ENCODE measurements at regions not wholly inside any gene's neighbourhood (a gene's known extent, or its start where the extent isn't known, plus 50 kb on each side); places are given as distances from the start of the nearest gene placed in this dataset.
"Not testable (repeated sequence)": the region's sequence is repeated elsewhere in the genome, so short reads cannot be mapped to it uniquely, and the experiment has no call there.

DNA sequence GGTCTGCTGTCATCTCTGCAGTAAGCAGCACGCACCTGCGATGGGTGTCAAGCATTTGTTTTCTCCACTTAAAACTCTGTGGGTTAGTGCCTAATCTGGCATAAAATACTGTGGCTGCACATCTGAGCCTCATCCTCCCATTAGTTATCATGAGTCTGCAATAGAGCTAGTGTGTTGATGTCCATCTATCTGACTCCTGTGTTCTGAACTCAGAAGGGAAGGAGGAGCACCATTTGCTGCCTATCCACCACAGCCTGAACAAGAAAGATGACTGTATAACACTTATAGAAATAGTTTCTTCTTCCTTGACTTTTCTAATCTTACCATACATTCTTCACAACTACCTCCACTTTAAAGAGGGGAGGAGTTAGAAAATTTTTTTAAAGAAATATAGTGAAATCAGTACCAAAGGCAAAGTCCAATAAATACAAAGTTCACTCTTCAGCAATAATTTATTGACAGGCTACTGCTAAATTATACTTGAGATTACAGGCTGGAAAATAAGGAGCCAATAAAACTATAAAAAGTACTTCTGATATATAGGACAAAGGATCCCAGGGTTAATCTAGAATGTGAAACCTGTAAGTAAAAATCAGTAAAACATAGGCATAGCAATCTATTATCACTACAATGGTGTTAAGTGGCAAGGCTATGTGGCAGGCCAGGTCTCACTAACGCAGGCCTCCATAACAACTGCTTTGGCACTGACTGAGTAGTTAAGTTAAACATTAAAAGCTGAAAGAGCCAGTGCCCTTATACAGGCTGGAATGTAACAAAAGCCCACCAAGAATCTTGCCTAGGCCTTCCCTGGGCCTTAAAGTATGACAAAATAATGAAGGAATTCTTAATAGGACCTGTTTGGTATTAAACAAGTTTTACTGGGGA lies 70.2 kb downstream of the LGALS9C start:
- DNase-seq = not testable (repeated sequence)

DNA sequence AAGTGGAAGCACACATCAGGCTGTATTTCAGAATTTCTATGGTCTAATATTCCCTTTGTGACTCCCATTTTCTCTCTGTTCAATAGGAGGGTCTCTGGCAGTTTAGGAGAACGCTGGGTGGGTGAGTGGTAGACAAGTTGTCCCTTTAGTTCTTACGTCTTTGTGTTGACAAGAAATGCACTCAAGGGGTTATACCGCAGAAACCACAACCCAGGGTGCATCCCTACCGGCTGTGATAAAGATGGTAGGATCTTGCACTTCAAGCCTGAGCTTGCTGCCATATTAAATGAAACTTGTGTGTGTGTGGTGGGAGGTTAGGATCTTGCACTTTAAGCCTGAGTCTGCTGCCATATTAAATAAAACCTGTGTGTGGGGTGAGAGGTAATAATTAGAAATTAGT lies 80.5 kb downstream of the LGALS9C start:
- not testable (repeated sequence) for DNase-seq

DNA sequence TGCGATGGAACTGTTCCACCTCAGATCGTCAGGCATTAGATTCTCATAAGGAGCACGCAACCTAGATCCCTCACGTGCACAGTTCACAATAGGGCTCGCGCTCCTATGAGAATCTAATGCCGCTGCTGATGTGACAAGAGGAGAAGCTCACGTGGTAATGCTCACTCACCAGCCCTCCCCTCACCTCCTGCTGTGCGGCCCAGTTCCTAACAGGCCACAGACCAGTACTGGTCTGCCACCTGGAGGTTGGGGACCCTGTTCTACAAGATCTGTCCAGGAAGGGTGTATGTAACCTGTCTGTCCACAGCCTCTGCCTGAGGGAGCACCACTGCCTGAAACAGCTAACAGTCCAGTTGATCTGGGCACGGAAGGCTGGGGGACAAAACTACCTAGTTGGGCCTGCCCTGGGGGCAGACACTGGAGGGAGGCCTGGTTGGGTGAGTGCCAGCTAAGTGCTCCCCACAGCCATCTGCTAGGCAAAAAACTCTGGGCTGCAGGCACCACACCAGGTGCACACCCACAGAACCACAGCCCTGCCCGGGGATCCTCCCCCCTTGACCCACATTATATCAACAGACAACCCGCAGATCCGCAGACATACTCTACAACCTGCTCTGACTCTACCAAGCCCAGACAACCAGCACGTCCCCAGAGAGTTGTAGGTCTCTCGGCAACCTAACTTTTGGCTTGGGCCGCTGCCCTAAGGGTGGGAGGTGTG lies 80.7 kb downstream of the TBC1D28 start:
- not testable (repeated sequence) for DNase-seq

DNA sequence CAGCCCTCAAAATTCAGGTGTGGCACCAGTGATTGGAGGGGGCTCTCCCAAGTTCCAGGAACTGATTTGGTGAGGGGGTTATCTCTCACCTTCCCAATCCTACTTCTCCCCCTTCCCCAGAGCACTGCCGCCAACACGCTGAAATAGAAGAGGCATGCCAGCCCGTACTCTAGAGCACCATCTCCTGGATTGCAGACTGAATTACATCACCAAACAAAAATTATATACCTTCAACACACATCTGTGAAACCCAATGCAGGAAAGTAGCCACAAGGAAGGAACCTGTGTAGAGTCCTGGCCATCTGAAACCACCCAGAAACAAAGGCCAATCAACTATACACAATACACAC lies 80.1 kb downstream of the TBC1D28 start:
- peak in 1 of 2 experiments; percentile 3 for DNase-seq

DNA sequence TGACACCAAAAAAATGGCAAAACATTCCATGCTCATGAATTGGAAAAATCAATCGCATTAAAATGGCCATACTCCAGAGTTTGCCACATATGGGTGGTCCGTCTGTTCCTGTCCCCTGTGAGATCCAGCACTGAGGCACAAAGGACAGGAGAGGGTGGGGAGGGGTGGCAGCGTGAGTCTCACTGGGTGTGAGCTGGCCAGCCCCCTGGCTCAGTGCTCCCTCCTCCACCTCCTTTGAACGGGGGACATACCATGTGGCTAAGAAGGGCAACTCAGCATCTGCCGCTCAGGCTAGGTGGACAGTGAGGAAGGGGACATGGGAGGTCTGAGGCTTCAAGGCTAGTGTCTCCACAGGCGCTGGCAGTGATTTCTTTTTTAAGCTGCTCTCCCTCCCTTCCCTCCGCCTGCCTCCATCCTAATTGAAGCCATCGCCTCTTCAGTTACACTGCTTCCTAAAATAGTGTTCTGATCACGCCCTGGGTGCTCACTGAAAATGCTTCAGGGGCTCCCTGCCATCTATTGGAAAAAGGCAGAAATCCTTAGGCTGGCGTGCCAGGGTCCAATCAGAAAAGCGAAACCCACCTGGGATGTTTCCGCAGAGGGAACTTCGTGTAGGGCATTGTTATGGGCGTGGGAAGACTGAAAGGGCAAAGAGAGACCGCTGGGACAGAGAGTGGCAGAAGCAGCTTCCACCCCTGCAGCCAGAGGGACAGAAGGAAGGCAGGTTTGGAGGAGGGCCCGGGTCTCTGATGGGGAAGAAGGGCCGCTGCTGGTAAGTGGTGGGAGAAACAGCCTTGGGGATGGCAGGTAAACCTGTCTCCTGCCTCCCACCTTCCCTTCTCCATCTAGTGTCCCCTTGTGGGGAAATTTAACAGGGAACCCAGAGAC lies 75.8 kb downstream of the TBC1D28 start:
- not testable (repeated sequence) for DNase-seq

DNA sequence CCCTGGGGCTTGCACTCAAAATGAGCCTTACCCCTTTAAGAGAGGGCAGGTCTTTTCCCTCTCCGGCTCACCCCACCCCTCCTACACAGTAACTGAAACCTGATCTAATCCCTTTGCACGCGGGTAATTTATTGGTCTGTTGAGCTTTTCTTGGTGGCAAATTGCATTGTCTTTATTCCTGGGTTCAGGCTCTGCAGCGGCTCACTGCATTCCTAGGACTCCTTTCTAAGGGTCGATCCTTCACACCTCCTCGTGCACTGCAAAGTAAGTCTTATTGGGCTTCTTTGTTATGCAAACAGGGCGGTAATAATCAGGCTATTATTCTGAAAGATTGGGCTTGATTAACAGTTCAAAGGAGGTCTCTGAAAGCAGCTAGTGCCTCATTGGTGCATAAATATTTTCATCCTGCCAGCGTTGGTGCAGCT lies 74.7 kb downstream of the TBC1D28 start:
- peak in 1 of 2 experiments; percentile 20 for DNase-seq

DNA sequence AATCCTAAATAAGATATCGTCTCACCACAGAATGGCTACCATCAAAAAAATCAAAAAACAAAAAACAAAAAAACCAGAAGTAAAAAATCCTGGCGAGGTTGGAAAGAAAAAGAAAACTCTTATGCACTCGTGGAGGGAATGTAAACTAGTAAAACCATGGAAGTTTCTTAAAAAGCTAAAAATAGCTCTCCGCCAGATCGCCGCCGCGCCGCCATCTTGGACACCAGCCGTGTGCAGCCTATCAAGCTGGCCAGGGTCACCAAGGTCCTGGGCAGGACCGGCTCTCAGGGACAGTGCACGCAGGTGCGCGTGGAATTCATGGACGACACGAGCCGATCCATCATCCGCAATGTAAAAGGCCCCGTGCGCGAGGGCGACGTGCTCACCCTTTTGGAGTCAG lies 71.7 kb downstream of the TBC1D28 start:
- not testable (repeated sequence) for DNase-seq

DNA sequence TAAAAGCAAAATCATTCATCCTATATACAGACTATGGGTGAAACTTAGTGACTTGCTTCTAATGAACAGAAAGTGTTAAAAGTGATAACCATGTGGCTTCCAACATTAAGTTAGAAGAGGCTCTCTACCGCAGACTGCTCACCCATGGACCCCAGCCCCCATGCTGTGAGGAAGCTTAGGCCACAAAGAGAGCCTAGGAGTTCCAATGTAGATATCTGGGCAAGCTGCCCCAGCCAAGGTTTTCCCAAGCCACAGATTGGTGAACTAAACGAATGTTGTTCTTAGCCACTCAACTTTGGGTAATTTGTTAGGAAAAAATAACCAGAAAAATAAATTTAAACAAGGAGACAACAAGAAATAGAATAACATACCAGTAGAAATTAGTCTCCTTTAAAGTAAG lies 70.1 kb downstream of the TBC1D28 start:
- not testable (repeated sequence) for DNase-seq

Measured in NCI-H187 (cell line).